GM19463 (cell line): ENCODE measurements at regions not wholly inside any gene's neighbourhood (a gene's known extent, or its start where the extent isn't known, plus 50 kb on each side); places are given as distances from the start of the nearest gene placed in this dataset.
A peak's percentile ranks its signal among the peaks of the same experiment; 100 is the strongest.
"Not testable (repeated sequence)": the region's sequence is repeated elsewhere in the genome, so short reads cannot be mapped to it uniquely, and the experiment has no call there.

ENCODE experiments used
- ATAC-seq: cut with Tn5 transposase; IDR thresholded peaks from one replicate; pipeline ENCODE4 v1.9.1; 2021; ENCODE audit warnings: mild to moderate bottlenecking, moderate library complexity; ENCODE audit not compliant: unreplicated experiment

DNA sequence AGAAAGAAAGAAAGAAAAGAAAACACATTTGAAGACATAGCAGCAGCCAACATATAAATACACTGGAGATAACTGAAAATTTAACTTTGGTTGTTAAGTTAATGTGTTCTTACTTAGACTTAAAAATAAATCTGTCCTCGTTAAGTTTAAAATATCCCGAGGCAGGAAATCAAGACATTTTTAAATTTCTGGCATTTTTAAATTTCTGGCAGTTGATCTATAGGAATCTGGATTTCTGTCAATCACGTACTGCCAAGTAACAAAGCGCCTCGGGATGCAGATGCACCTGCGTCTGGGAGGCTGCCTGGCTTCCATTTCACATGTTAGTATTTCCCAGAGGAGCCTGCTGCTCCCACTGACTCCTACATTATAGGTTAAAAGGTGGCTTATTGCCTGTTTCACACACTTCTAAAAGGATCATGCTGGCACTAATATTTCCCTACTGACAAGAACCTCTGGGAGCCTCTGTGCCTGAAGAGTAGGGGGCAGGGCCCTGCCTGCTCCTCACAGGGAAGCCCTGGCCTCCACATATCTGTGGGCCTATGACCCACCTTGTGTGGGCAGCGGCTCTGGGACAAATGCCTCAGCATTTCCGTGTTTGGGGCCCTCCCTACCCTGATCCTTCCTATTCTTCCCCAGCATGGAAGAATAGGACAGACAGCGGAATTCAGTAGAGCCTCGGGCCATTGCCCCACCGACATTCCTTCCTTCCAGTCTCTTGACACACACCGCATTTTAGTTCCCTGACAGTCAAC, 62.8 kb upstream of the ATP12A start:
- ATAC-seq = no peak

GRCh38 chr13:24618011-24618955, 61.9 kb upstream of the ATP12A start:
- ATAC-seq = peak; percentile 84

DNA sequence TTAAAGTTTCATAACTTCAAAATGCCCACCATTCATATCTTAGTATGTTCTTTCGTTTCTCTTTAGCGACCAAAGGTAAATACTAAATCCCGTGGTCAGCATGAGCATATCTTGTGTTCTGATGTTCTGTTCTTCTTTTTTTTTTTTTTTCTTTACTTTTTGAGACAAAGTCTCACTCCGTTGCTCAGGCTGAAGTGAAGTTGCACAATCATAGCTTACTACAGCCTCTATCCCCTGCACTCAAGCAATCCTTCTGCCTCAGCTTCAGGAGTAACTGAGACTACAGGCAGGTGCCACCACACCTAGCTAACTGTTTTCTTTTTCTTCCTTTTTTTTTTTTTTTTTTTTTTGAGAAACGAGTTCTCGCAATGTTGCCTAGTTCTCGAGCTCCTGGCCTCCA, 60.9 kb upstream of the ATP12A start:
- ATAC-seq = no peak

DNA sequence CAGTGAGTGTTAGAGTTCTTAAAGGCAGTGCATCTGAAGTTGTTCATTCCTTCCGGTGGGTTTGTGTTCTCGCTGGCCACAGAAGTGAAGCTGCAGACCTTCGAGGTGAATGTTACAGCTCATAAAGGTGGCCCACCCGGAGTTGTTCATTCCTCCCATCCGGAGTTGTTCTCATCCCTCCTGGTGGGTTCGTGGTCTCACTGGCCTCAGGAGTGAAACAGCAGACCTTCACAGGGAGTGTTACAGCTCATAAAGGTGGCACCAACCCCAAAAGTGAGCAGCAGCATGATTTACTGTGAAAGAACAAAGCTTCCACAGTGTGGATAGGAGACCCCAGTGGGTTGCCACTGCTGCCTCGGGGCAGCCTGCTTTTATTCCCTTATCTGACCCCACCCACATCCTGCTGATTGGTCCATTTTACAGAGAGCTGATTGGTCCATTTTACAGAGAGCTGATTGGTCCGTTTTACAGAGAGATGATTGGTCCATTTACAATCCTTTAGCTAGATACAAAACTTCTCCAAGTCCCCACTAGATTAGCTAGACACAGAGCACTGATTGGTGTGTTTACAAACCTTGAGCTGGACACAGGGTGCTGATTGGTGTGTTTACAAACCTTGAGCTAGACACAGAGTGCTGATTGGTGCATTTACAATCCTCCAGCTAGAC, 57.6 kb upstream of the ATP12A start:
- ATAC-seq = not testable (repeated sequence)

- ATAC-seq = no peak
Observed at GRCh38 chr13:24623149-24623665, 57.0 kb upstream of the ATP12A start.

DNA sequence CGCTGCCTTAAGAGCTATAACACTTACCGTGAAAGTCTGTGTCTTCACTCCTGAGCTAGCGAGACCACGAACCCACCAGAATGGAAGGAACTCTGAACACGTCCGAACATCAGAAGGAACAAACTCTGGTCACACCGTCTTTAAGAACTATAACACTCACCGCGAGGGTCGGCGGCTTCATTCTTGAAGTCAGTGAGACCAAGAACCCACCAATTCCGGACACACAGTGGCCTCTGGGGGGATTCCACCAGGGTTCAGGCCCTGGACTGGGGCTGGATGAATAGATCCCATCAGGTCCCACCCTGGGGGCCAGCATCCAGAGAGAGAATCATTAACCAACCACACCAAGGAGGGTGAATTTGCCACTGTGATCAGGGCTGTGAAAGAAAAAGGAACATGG, 55.8 kb upstream of the ATP12A start:
- ATAC-seq = no peak

GRCh38 chr13:24624801-24625231, 55.4 kb upstream of the ATP12A start:
- no peak for ATAC-seq

- peak; percentile 57 for ATAC-seq
Observed at GRCh38 chr13:24625331-24625731, 54.9 kb upstream of the ATP12A start.

DNA sequence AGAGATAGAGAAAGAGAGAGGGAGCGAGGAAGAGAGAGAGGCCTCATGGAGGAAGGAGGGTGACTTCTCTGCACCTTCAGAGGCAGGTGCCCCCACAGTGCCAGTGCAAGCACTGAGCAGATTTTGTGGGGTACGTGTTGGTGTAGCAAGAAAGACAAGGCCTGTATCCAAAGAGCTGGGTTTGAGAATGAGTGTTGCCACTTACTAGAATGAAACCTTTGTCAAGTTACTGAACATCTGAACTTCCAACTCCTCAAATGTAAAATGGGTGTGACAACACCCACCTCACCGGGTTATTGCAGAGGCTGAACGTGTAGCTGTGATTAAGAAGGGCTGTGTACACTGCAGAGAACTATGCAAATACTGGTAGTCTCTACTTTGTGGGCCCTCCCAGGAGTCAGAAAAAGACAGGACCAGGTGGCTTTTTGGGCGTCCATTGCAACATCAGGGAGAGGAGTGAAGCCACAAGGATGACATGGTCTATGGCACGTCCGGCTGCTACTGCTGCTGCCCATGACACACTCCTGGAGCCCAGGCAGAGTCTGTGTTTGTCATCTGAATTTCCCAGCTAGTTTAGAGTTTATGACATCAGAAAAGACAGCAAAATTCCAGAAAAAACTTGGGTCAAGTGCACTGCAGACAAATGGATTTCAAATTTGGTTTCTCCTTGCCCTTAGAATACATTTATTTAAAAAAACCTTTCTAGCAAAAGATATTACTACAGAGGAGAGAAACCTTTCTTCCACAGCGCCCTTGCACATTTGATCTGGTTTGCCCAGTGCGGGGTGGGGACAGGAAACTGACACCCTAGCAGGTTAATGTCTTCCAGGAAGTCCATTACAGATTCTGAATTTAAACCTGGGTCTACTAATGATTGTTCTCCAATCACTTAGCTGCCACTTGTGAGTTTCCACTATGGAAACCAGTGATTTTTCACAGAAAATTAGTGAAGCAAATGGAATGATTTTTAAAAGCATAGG, 54.0 kb upstream of the ATP12A start:
- peak; percentile 56 for ATAC-seq

DNA sequence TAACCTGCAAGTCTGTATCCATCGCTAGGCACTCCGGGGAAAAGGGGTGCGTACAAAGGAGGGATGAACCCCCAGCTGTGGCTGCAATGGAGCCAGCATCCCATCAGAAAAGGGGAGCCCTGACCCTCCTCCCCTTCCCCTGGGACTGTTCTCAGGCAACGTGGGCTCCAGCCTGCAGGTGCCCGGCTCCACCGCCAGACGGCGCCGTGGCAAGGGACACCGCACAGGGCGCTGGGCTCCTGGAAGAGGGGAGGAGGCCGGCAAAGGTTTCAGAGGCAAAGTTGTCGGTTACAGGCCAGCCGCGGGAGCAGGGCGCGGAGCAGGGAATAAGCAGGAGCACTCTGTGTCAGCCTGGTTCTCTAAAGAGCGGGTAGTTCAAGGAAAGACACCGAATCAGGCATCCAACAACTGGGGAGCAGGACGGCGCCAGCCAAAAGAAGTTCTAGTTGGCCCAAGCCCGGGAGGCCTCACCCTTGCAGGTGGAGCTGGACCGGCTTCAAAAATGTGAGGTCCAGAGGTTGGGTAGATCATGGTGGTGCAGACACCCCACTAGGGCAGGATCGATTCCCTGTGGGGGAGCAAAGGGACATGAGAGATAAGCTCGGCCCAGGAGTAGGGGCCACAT, 53.0 kb upstream of the ATP12A start:
- no peak for ATAC-seq

DNA sequence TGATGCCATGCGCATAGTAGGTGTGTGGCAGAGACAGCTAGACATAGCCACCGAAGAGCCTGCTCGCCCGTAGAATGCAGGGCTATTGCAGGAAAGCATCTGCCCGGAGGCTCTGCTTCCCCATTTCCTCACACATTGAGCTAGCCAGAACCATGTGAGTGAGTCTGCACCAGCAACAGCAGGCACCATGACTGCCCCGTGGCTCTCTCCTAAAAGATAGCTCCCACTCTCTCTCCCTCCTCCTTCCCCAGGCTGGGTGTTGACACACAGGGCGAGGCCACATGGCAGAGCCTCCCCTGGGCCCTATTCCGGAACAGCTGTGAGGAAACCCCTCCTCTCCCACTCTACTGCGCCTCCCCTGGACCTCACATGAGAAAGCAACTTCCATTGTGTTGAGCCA, 52.3 kb upstream of the ATP12A start:
- ATAC-seq = no peak

GRCh38 chr13:24629320-24629719, 50.9 kb upstream of the ATP12A start:
- ATAC-seq = no peak

DNA sequence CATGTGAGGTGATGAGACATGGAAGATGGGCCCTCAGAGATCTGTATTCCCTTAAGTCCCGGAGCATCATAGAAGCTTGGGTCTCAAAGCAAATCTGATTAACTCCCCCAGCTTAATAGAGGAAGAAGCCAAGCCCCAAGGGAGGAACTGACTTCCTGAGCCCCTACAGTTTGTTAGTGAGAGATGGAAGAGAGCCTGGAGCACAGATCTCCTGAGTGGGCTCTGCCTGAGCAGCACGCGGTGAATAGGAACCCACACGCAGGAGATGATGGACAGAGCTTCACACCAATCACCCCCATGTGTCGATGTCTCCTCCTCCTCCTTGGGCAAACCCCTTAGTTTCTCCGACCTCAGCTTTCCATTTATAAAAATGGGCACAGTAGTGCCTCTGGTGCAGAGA, 50.1 kb upstream of the ATP12A start:
- no peak for ATAC-seq
